IMR-90 (cell line): ENCODE measurements at regions not wholly inside any gene's neighbourhood (a gene's known extent, or its start where the extent isn't known, plus 50 kb on each side); places are given as distances from the start of the nearest gene placed in this dataset.

ENCODE experiments used
- ATAC-seq: fragments of 200-7000 bp; cut with Tn5 transposase; 2 replicates; pipeline ENCODE4 v1.9.1; 2020; ENCODE audit warnings: low read depth, mild to moderate bottlenecking, moderate library complexity
- BruUV-seq: library from RNA; stranded (reverse); fragments of 400-500 nt; replicated peaks from 2 replicates; lab custom pipeline; 2021; lab: Mats Ljungman, UMichigan
- CTCF ChIA-PET: fragments of 300-600 bp; formaldehyde crosslinking; extraction: SDS; loops from one replicate; lab custom pipeline; 2021; ENCODE audit warnings: antibody characterized with exemption; lab: Yijun Ruan, JAX
- POLR2A ChIA-PET: fragments of 300-600 bp; sonication (Branson Sonifier 250); formaldehyde crosslinking; loops from one replicate; lab custom pipeline; 2022; ENCODE audit warnings: antibody characterized with exemption; ENCODE audit not compliant: unreplicated experiment; lab: Charles Lee
- DNase-seq: peaks from one replicate; pipeline ENCODE4 v3.0.0; 2013
- H2AFZ ChIP-seq: replicated peaks from 2 replicates; pipeline ENCODE3; 2013; ENCODE audit warnings: low read length, mild to moderate bottlenecking; ENCODE audit not compliant: poor library complexity
- H2AK5ac ChIP-seq: 2 replicates; pipeline ENCODE4 v1.6.1; 2013; ENCODE audit warnings: low read depth, low read length, inconsistent platforms
- H2AK9ac ChIP-seq: replicated peaks from 2 replicates; pipeline ENCODE3; 2013; ENCODE audit warnings: mild to moderate bottlenecking, low read depth, low read length, moderate library complexity; ENCODE audit not compliant: poor library complexity
- H2BK120ac ChIP-seq: 2 replicates; pipeline ENCODE4 v1.6.1; 2013; ENCODE audit warnings: low read depth, low read length, inconsistent platforms
- H2BK15ac ChIP-seq: 3 replicates; pipeline ENCODE4 v1.6.1; 2013; ENCODE audit warnings: low read depth, low read length, inconsistent platforms
- H2BK20ac ChIP-seq: 2 replicates; pipeline ENCODE4 v1.6.1; 2013; ENCODE audit warnings: low read depth, mild to moderate bottlenecking, inconsistent platforms, low read length, moderate library complexity
- H2BK5ac ChIP-seq: 2 replicates; pipeline ENCODE4 v1.6.1; 2013; ENCODE audit warnings: mild to moderate bottlenecking, low read depth, low read length, inconsistent platforms; ENCODE audit not compliant: poor library complexity, severe bottlenecking
- H3K14ac ChIP-seq: replicated peaks from 2 replicates; pipeline ENCODE4 v1.6.1; 2013; ENCODE audit warnings: low read depth, low read length, inconsistent platforms
- H3K18ac ChIP-seq: 2 replicates; pipeline ENCODE4 v1.6.1; 2013; ENCODE audit warnings: low read depth, low read length, control low read depth
- H3K23ac ChIP-seq: 2 replicates; pipeline ENCODE4 v1.6.1; 2013; ENCODE audit warnings: low read depth, low read length, inconsistent platforms
- H3K27ac ChIP-seq: 2 replicates; pipeline ENCODE4 v1.5.1; 2013; ENCODE audit warnings: mild to moderate bottlenecking, control low read depth, low read length; ENCODE audit not compliant: insufficient read depth
- H3K27me3 ChIP-seq: 2 replicates; pipeline ENCODE4 v1.6.1; 2013; ENCODE audit warnings: low read length; ENCODE audit not compliant: control insufficient read depth, insufficient read depth
- H3K36me3 ChIP-seq: 2 replicates; pipeline ENCODE4 v1.6.1; 2013; ENCODE audit warnings: low read length, mixed read lengths; ENCODE audit not compliant: control insufficient read depth, insufficient read depth
- H3K4ac ChIP-seq: 2 replicates; pipeline ENCODE4 v1.6.1; 2013; ENCODE audit warnings: low read depth, low read length, inconsistent platforms
- H3K4me1 ChIP-seq: 2 replicates; pipeline ENCODE4 v1.6.1; 2013; ENCODE audit warnings: low read length, mixed read lengths; ENCODE audit not compliant: control insufficient read depth, insufficient read depth
- H3K4me2 ChIP-seq: 2 replicates; pipeline ENCODE4 v1.6.1; 2013; ENCODE audit warnings: low read depth, mild to moderate bottlenecking, control low read depth, low read length, moderate library complexity
- H3K4me3 ChIP-seq: 2 replicates; pipeline ENCODE4 v1.5.1; 2013; ENCODE audit warnings: low read depth, mild to moderate bottlenecking, control low read depth, low read length, moderate library complexity; ENCODE audit not compliant: insufficient read depth
- H3K56ac ChIP-seq: 2 replicates; pipeline ENCODE4 v1.6.1; 2013; ENCODE audit warnings: low read length, inconsistent platforms; ENCODE audit not compliant: insufficient read depth; ENCODE audit errors: extremely low read depth
- H3K79me1 ChIP-seq, 2 experiments: 2 replicates each; pipeline ENCODE4 v1.6.1; 2013; ENCODE audit warnings: low read length in 2 of 2, inconsistent platforms in 1 of 2, low read depth in 1 of 2
- H3K9ac ChIP-seq: 2 replicates; pipeline ENCODE4 v1.6.1; 2013; ENCODE audit warnings: low read depth, low read length, control low read depth
- H3K9me1 ChIP-seq: 2 replicates; pipeline ENCODE4 v1.6.1; 2013; ENCODE audit warnings: low read length, inconsistent platforms; ENCODE audit not compliant: insufficient read depth
- H3K9me3 ChIP-seq: 2 replicates; pipeline ENCODE4 v1.6.1; 2013; ENCODE audit warnings: low read length; ENCODE audit not compliant: control insufficient read depth, insufficient read depth
- H4K20me1 ChIP-seq: 2 replicates; pipeline ENCODE4 v1.6.1; 2013; ENCODE audit warnings: low read length, inconsistent platforms; ENCODE audit not compliant: insufficient read depth
- H4K5ac ChIP-seq: 2 replicates; pipeline ENCODE4 v1.6.1; 2013; ENCODE audit warnings: mild to moderate bottlenecking, low read depth, low read length, control low read depth
- H4K8ac ChIP-seq, 2 experiments: 2 replicates each; pipeline ENCODE4 v1.6.1; 2013; ENCODE audit warnings: low read depth in 2 of 2, low read length in 2 of 2, control low read depth in 1 of 2, inconsistent platforms in 1 of 2
- H4K91ac ChIP-seq: 2 replicates; pipeline ENCODE4 v1.6.1; 2013; ENCODE audit warnings: low read depth, low read length, inconsistent platforms; ENCODE audit not compliant: insufficient read depth
- BHLHE40 ChIP-seq: fragments of 150-350 bp; IDR thresholded peaks from 2 replicates; pipeline ENCODE4 v1.6.1; 2016; ENCODE audit warnings: mild to moderate bottlenecking, low read depth, low read length
- CEBPB ChIP-seq: IDR thresholded peaks from 2 replicates; pipeline ENCODE4 v1.6.1; 2012; ENCODE audit warnings: low read depth, low read length, improper control_type of control experiment
- CHD1 ChIP-seq: IDR thresholded peaks from 2 replicates; pipeline ENCODE4 v1.6.1; 2012; ENCODE audit warnings: low read depth, low read length, improper control_type of control experiment
- CTCF ChIP-seq: conservative IDR thresholded peaks from 2 replicates; pipeline ENCODE4 v1.5.1; 2012; ENCODE audit warnings: mild to moderate bottlenecking, low read depth, low read length, improper control_type of control experiment
- FOS ChIP-seq: fragments of 150-350 bp; IDR thresholded peaks from 2 replicates; pipeline ENCODE4 v1.6.1; 2016; ENCODE audit warnings: low read depth, low read length
- MAFK ChIP-seq: IDR thresholded peaks from 2 replicates; pipeline ENCODE4 v1.6.1; 2012; ENCODE audit warnings: low read depth, low read length, improper control_type of control experiment
- MAZ ChIP-seq: IDR thresholded peaks from 2 replicates; pipeline ENCODE4 v1.6.1; 2012; ENCODE audit warnings: low read depth, mild to moderate bottlenecking, low read length, improper control_type of control experiment, moderate library complexity, borderline replicate concordance
- MXI1 ChIP-seq: IDR thresholded peaks from 2 replicates; pipeline ENCODE4 v1.6.1; 2012; ENCODE audit warnings: low read depth, mild to moderate bottlenecking, low read length, moderate library complexity, borderline replicate concordance
- NFE2L2 ChIP-seq: fragments of 150-350 bp; IDR thresholded peaks from 2 replicates; pipeline ENCODE4 v1.6.1; 2016; ENCODE audit warnings: low read depth, mild to moderate bottlenecking, low read length
- POLR2A ChIP-seq: IDR thresholded peaks from 2 replicates; pipeline ENCODE4 v1.6.1; 2012; ENCODE audit warnings: mild to moderate bottlenecking, low read depth, low read length
- RAD21 ChIP-seq: IDR thresholded peaks from 2 replicates; pipeline ENCODE4 v1.6.1; 2012; ENCODE audit warnings: low read length, improper control_type of control experiment
- RCOR1 ChIP-seq: IDR thresholded peaks from 2 replicates; pipeline ENCODE4 v1.6.1; 2012; ENCODE audit warnings: mild to moderate bottlenecking, low read length, improper control_type of control experiment; ENCODE audit not compliant: insufficient replicate concordance
- RFX5 ChIP-seq: IDR thresholded peaks from 2 replicates; pipeline ENCODE4 v1.8.0; 2012; ENCODE audit warnings: low read depth, mild to moderate bottlenecking, low read length, moderate library complexity
- SMC3 ChIP-seq: fragments of 150-350 bp; IDR thresholded peaks from 2 replicates; pipeline ENCODE4 v1.6.1; 2016; ENCODE audit warnings: low read depth, mild to moderate bottlenecking, antibody characterized with exemption, low read length, moderate library complexity
- USF2 ChIP-seq: fragments of 150-350 bp; IDR thresholded peaks from 2 replicates; pipeline ENCODE4 v1.6.1; 2017; ENCODE audit warnings: mild to moderate bottlenecking, antibody characterized with exemption, low read length, low read depth
- WGBS, 2 experiments: methylation state at CpG; one replicate each; pipeline versions ENCODE4 v1.1.5 to v1.1.7; 2013; ENCODE audit warnings: missing lambda C conversion rate in 2 of 2; ENCODE audit not compliant: insufficient read length in 1 of 2; ENCODE audit errors: extremely low coverage in 2 of 2; 5-methylcytosine and 5-hydroxymethylcytosine counted together
- dilution Hi-C: fragments of 300-500 bp; cut with HindIII; formaldehyde crosslinking; loops from one replicate; pipeline ENCODE4 v1.14.3; 2018; ENCODE audit warnings: low sequenced_read_pairs; ENCODE audit not compliant: unreplicated experiment
- in situ Hi-C: fragments of 300-500 bp; cut with MboI; formaldehyde crosslinking; loops from 3 replicates; pipeline ENCODE4 v1.14.3; 2019; ENCODE audit warnings: low sequenced_read_pairs, inconsistent platforms, mixed read lengths
- intact Hi-C: fragments of 100-400 bp; cut with micrococcal nuclease; formaldehyde crosslinking; loops from 2 replicates; pipeline ENCODE4 v1.10.0; 2022
- TF ChIP-seq, protein P1 (sequence below): fragments of 150-350 bp; IDR thresholded peaks from 2 replicates; pipeline ENCODE4 v1.6.1; 2016; ENCODE audit warnings: low read depth, mild to moderate bottlenecking, low read length, moderate library complexity, borderline replicate concordance

GRCh38 chr22:34105461-34106062 lies 185.3 kb upstream of the LARGE1 start:
- Histone ChIP-seq H4K20me1 (no peaks in the 10 kb centered on the region), H3K56ac (no peak overlapping the region), H3K23ac (no peak overlapping the region), H2AK5ac (no peak overlapping the region), H2AK9ac (no peak overlapping the region), H3K9me3 (peaks cover 35% of the 10 kb centered on the region), H3K27ac (no peak overlapping the region), H2BK5ac (no peak overlapping the region), H3K18ac (no peak overlapping the region), H3K36me3 (no peaks in the 10 kb centered on the region), H4K91ac (no peak overlapping the region), H2BK120ac (no peak overlapping the region), H3K14ac (no peak overlapping the region), H3K4ac (no peak overlapping the region), H3K4me1 (no peaks in the 10 kb centered on the region), H2BK15ac (no peak overlapping the region), H3K4me2 (no peak overlapping the region), H3K4me3 (no peak overlapping the region), H3K9ac (no peak overlapping the region), H3K27me3 (no peaks in the 10 kb centered on the region), H3K79me1 (no peaks in the 10 kb centered on the region), H4K5ac (no peak overlapping the region), H2BK20ac (no peak overlapping the region), H3K9me1 (no peaks in the 10 kb centered on the region), H2AFZ (no peak overlapping the region), H4K8ac (no peak overlapping the region)
- ATAC-seq, result no peak
- POLR2A ChIA-PET, result no interaction called here
- no TSS peak for BruUV-seq
- CTCF ChIA-PET, result no interaction called here
- intact Hi-C loops, result no loop called here
- DNase-seq, result no peak
- TF ChIP-seq, protein P1, sequence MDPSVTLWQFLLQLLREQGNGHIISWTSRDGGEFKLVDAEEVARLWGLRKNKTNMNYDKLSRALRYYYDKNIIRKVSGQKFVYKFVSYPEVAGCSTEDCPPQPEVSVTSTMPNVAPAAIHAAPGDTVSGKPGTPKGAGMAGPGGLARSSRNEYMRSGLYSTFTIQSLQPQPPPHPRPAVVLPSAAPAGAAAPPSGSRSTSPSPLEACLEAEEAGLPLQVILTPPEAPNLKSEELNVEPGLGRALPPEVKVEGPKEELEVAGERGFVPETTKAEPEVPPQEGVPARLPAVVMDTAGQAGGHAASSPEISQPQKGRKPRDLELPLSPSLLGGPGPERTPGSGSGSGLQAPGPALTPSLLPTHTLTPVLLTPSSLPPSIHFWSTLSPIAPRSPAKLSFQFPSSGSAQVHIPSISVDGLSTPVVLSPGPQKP, result no peak
- no peak for TF ChIP-seq CEBPB
- TF ChIP-seq FOS, result no peak
- TF ChIP-seq MXI1, result no peak
- no peak for TF ChIP-seq MAFK
- no peak for TF ChIP-seq CHD1
- TF ChIP-seq SMC3, result no peak
- no peak for TF ChIP-seq RAD21
- TF ChIP-seq NFE2L2, result no peak
- TF ChIP-seq MAZ, result no peak
- no peak for TF ChIP-seq BHLHE40
- TF ChIP-seq RCOR1, result no peak
- no peak for TF ChIP-seq CTCF
- TF ChIP-seq POLR2A, result no peak
- no peak for TF ChIP-seq RFX5
- no peak for TF ChIP-seq USF2
- in situ Hi-C loops, result no loop called here
- dilution Hi-C loops, result no loop called here
- 7% methylated on average over 5 of the region's 10 CpGs; no CpG with 5 or more reads in 1 of the 2 experiments for WGBS, 2 experiments
